Endothelial cell of umbilical vein (primary cell): ENCODE measurements at regions not wholly inside any gene's neighbourhood (a gene's known extent, or its start where the extent isn't known, plus 50 kb on each side); places are given as distances from the start of the nearest gene placed in this dataset.

ENCODE experiments used
- BruUV-seq: library from RNA; stranded (reverse); fragments of 400-500 nt; replicated peaks from 2 replicates; lab custom pipeline; 2021; lab: Mats Ljungman, UMichigan
- CTCF ChIA-PET: fragments of 300-600, 350-600 bp; sonication (Branson Sonifier 250); formaldehyde crosslinking; loops from one replicate; lab custom pipeline; 2021; ENCODE audit warnings: antibody characterized with exemption, inconsistent platforms; lab: Charles Lee
- POLR2A ChIA-PET: fragments of 300-600, 350-600 bp; sonication (Branson Sonifier 250); formaldehyde crosslinking; loops from one replicate; lab custom pipeline; 2021; ENCODE audit warnings: antibody characterized with exemption, inconsistent platforms; lab: Charles Lee
- DNase-seq: peaks from one replicate; pipeline ENCODE4 v3.0.0-alpha.2; 2011; ENCODE audit warnings: low read depth, low spot score
- FAIRE-seq: peaks from 2 replicates; lab custom pipeline; 2011; peaks lifted over from hg19 to GRCh38; lab: Jason Lieb, UNC
- H2AFZ ChIP-seq: 2 replicates; pipeline ENCODE4 v1.6.0; 2012; ENCODE audit warnings: low read depth, low read length, control low read depth, inconsistent platforms
- H3K27ac ChIP-seq: 2 replicates; pipeline ENCODE4 v1.5.1; 2011; ENCODE audit warnings: low read depth, mild to moderate bottlenecking, control low read depth, low read length, moderate library complexity; ENCODE audit not compliant: insufficient read depth
- H3K27me3 ChIP-seq, 2 experiments: 2 replicates each; pipeline versions ENCODE4 v1.6.0 to v1.6.1; 2011; ENCODE audit warnings: low read length in 2 of 2, mixed read lengths in 1 of 2; ENCODE audit not compliant: control insufficient read depth in 2 of 2, insufficient read depth in 2 of 2
- H3K36me3 ChIP-seq, 2 experiments: 2 replicates in 1 of 2; 3 replicates in 1 of 2; pipeline ENCODE4 v1.5.1; 2011; ENCODE audit warnings: low read length in 2 of 2, mild to moderate bottlenecking in 1 of 2, moderate library complexity in 1 of 2; ENCODE audit not compliant: control insufficient read depth in 2 of 2, insufficient read depth in 2 of 2; ENCODE audit errors: extremely low read depth in 1 of 2
- H3K4me1 ChIP-seq: 3 replicates; pipeline ENCODE4 v1.5.1; 2011; ENCODE audit warnings: mild to moderate bottlenecking, low read length; ENCODE audit not compliant: control insufficient read depth, insufficient read depth; ENCODE audit errors: extremely low read depth
- H3K4me2 ChIP-seq: 2 replicates; pipeline ENCODE4 v1.6.1; 2011; ENCODE audit warnings: low read length, control low read depth, mixed read lengths; ENCODE audit not compliant: insufficient read depth
- H3K4me3 ChIP-seq, 3 experiments: fragments of 200-600 bp in 1 of 3; sonication (generic), shearing (Covaris generic) in 1 of 3; replicated peaks in 1 of 3; 2 replicates each; pipeline ENCODE4 v1.5.1; 2011 to 2016; ENCODE audit warnings: control low read depth in 3 of 3, low read length in 3 of 3, mild to moderate bottlenecking in 2 of 3, inconsistent platforms in 1 of 3, low read depth in 1 of 3, moderate library complexity in 1 of 3; ENCODE audit not compliant: insufficient read depth in 1 of 3
- H3K79me2 ChIP-seq: 2 replicates; pipeline ENCODE4 v1.6.0; 2012; ENCODE audit warnings: low read length, inconsistent platforms; ENCODE audit not compliant: control insufficient read depth, insufficient read depth
- H3K9ac ChIP-seq: replicated peaks from 2 replicates; pipeline ENCODE3; 2011; ENCODE audit warnings: low read length, control low read depth; ENCODE audit not compliant: insufficient read depth; ENCODE audit errors: extremely low read depth
- H3K9me1 ChIP-seq: replicated peaks from 3 replicates; pipeline ENCODE4 v1.6.0; 2011; ENCODE audit warnings: mild to moderate bottlenecking, low read length; ENCODE audit not compliant: control insufficient read depth, insufficient read depth; ENCODE audit errors: extremely low read depth
- H3K9me3 ChIP-seq: replicated peaks from 2 replicates; pipeline ENCODE4 v1.5.1; 2012; ENCODE audit warnings: low read length, inconsistent platforms; ENCODE audit not compliant: control insufficient read depth, insufficient read depth
- H4K20me1 ChIP-seq: replicated peaks from 2 replicates; pipeline ENCODE3; 2011; ENCODE audit warnings: mild to moderate bottlenecking, low read length; ENCODE audit not compliant: control insufficient read depth, insufficient read depth; ENCODE audit errors: extremely low read depth
- CTCF ChIP-seq, 2 donors: IDR thresholded peaks; 1 replicate in 1 of 2; 2 replicates in 1 of 2; pipeline ENCODE4 v1.5.1; 2011; ENCODE audit warnings: low read length in 2 of 2, mild to moderate bottlenecking in 2 of 2, moderate library complexity in 2 of 2, control low read depth in 1 of 2, inconsistent platforms in 1 of 2, low read depth in 1 of 2; ENCODE audit not compliant: insufficient read depth in 1 of 2; ENCODE audit errors: extremely low read depth in 1 of 2
- EZH2 ChIP-seq: IDR thresholded peaks from 2 replicates; pipeline ENCODE4 v1.6.1; 2012; ENCODE audit warnings: borderline replicate concordance, low read depth, mild to moderate bottlenecking, moderate library complexity, low read length, inconsistent platforms; ENCODE audit not compliant: severe bottlenecking
- FOS ChIP-seq: IDR thresholded peaks from 2 replicates; pipeline ENCODE4 v1.6.1; 2011; ENCODE audit warnings: mild to moderate bottlenecking, low read length, moderate library complexity, borderline replicate concordance; ENCODE audit not compliant: insufficient read depth
- GATA2 ChIP-seq: IDR thresholded peaks from 2 replicates; pipeline ENCODE4 v1.7.0; 2011; ENCODE audit warnings: low read depth, mild to moderate bottlenecking, moderate library complexity, mixed read lengths, low read length; ENCODE audit not compliant: insufficient read length, insufficient read depth
- JUN ChIP-seq: IDR thresholded peaks from 2 replicates; pipeline ENCODE4 v1.6.1; 2011; ENCODE audit warnings: borderline replicate concordance, low read depth; ENCODE audit not compliant: insufficient read length, insufficient read depth
- MAX ChIP-seq: IDR thresholded peaks from 2 replicates; pipeline ENCODE4 v1.6.1; 2011; ENCODE audit not compliant: insufficient read depth, insufficient read length
- MYC ChIP-seq: IDR thresholded peaks from one replicate; pipeline ENCODE4 v1.6.1; 2011; ENCODE audit warnings: mild to moderate bottlenecking, low read depth, low read length
- POLR2A ChIP-seq: IDR thresholded peaks from 2 replicates; pipeline ENCODE4 v1.6.1; 2012; ENCODE audit warnings: low read depth, mild to moderate bottlenecking, control low read depth, low read length
- POLR2AphosphoS5 ChIP-seq: IDR thresholded peaks from 2 replicates; pipeline ENCODE4 v1.6.1; 2012; ENCODE audit warnings: low read depth, mild to moderate bottlenecking, control low read depth, low read length, moderate library complexity; ENCODE audit not compliant: insufficient read depth
- dilution Hi-C: fragments of 300-500 bp; cut with MboI; formaldehyde crosslinking; loops from one replicate; pipeline ENCODE4 v1.15.0; 2019; ENCODE audit warnings: low sequenced_read_pairs; ENCODE audit not compliant: extremely low pct_ligation_motif_present
- intact Hi-C: fragments of 100-400 bp; cut with micrococcal nuclease; formaldehyde crosslinking; loops from one replicate; pipeline ENCODE4 v1.10.0; 2022

GRCh38 chr2:74741629-74742028 is 87.6 kb downstream of the SEMA4F start:
- ChIA-PET POLR2A (no interaction called here), CTCF (interaction anchor here (0.8 to 2.2 kb wide), 3 partner anchors 12 to 101 kb away, joined by 3 to 13 read pairs (median 4); no protein-coding TSS in a partner anchor)
- Histone ChIP-seq H3K79me2 (no peaks in the 10 kb centered on the region), H4K20me1 (no peaks in the 10 kb centered on the region), H3K36me3 (no peaks in the 10 kb centered on the region), H3K4me2 (no peak overlapping the region), H3K9me1 (no peaks in the 10 kb centered on the region), H3K4me1 (peaks cover 15% of the 10 kb centered on the region), H2AFZ (no peak overlapping the region), H3K9me3 (no peaks in the 10 kb centered on the region), H3K4me3 (no peak overlapping the region), H3K27me3 (no peaks in the 10 kb centered on the region), H3K9ac (no peak overlapping the region), H3K27ac (no peak overlapping the region)
- DNase-seq, result no peak
- BruUV-seq, result no TSS peak
- dilution Hi-C loops (no loop called here), intact Hi-C loops (loop anchor here (2.0 kb wide), 1 partner anchor 93 kb away; the partner anchor contains the start of gene HK2)
- peak; percentile 62 for FAIRE-seq
- TF ChIP-seq JUN (no peak), FOS (no peak), GATA2 (no peak), MYC (no peak), POLR2A (no peak), EZH2 (no peak), CTCF (IDR thresholded peaks at IDR 0.05; ENCODE audit: extremely low read depth in 1 of 2, insufficient read depth in 1 of 2, low read depth in 1 of 2, low read length in 2 of 2) (no peak), MAX (no peak), POLR2AphosphoS5 (no peak)
